Nephron (organoid): ENCODE measurements at regions not wholly inside any gene's neighbourhood (a gene's known extent, or its start where the extent isn't known, plus 50 kb on each side); places are given as distances from the start of the nearest gene placed in this dataset.

Experiments
- H3K27ac Mint-ChIP-seq, 3 experiments: 2 replicates each; pipeline ENCODE4 v1.8.0; 2020; ENCODE audit warnings: mixed read lengths in 3 of 3, mild to moderate bottlenecking in 2 of 3, moderate library complexity in 1 of 3
- H3K27me3 Mint-ChIP-seq: 2 replicates; pipeline ENCODE4 v1.8.0; 2021; ENCODE audit warnings: low read depth, mild to moderate bottlenecking, moderate library complexity, mixed read lengths
- H3K36me3 Mint-ChIP-seq: 2 replicates; pipeline ENCODE4 v1.8.0; 2020; ENCODE audit warnings: low read depth, mixed read lengths
- H3K4me1 Mint-ChIP-seq: 2 replicates; pipeline ENCODE4 v1.8.0; 2020; ENCODE audit warnings: mixed read lengths
- H3K4me3 Mint-ChIP-seq, 3 experiments: 2 replicates each; pipeline ENCODE4 v1.8.0; 2020; ENCODE audit warnings: mild to moderate bottlenecking in 3 of 3, mixed read lengths in 3 of 3, moderate library complexity in 2 of 3
- H3K9me3 Mint-ChIP-seq: 2 replicates; pipeline ENCODE4 v1.8.0; 2020; ENCODE audit warnings: mixed read lengths
- TF ChIP-seq, protein P1 (sequence below), 3 experiments: fragments of 200-600 bp; sonication (generic); IDR thresholded peaks; one replicate each; pipeline ENCODE4 v1.5.0; 2021; ENCODE audit warnings: antibody characterized with exemption in 3 of 3; ENCODE audit not compliant: unreplicated experiment in 3 of 3

- H3K36me3 Mint-ChIP-seq, result no peaks in the 10 kb centered on the region
- peaks cover 16% of the 10 kb centered on the region for H3K27me3 Mint-ChIP-seq
- H3K4me1 Mint-ChIP-seq, result peaks cover 28% of the 10 kb centered on the region
- no peak overlapping the region for H3K27ac Mint-ChIP-seq
- no peak overlapping the region for H3K4me3 Mint-ChIP-seq
- TF ChIP-seq, protein P1, sequence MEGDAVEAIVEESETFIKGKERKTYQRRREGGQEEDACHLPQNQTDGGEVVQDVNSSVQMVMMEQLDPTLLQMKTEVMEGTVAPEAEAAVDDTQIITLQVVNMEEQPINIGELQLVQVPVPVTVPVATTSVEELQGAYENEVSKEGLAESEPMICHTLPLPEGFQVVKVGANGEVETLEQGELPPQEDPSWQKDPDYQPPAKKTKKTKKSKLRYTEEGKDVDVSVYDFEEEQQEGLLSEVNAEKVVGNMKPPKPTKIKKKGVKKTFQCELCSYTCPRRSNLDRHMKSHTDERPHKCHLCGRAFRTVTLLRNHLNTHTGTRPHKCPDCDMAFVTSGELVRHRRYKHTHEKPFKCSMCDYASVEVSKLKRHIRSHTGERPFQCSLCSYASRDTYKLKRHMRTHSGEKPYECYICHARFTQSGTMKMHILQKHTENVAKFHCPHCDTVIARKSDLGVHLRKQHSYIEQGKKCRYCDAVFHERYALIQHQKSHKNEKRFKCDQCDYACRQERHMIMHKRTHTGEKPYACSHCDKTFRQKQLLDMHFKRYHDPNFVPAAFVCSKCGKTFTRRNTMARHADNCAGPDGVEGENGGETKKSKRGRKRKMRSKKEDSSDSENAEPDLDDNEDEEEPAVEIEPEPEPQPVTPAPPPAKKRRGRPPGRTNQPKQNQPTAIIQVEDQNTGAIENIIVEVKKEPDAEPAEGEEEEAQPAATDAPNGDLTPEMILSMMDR (IDR thresholded peaks at IDR 0.05; ENCODE audit: unreplicated experiment in 3 of 3), result no peak
- no peaks in the 10 kb centered on the region for H3K9me3 Mint-ChIP-seq
Measured at GRCh38 chr10:11396311-11396955, 215.0 kb downstream of the USP6NL start.

DNA sequence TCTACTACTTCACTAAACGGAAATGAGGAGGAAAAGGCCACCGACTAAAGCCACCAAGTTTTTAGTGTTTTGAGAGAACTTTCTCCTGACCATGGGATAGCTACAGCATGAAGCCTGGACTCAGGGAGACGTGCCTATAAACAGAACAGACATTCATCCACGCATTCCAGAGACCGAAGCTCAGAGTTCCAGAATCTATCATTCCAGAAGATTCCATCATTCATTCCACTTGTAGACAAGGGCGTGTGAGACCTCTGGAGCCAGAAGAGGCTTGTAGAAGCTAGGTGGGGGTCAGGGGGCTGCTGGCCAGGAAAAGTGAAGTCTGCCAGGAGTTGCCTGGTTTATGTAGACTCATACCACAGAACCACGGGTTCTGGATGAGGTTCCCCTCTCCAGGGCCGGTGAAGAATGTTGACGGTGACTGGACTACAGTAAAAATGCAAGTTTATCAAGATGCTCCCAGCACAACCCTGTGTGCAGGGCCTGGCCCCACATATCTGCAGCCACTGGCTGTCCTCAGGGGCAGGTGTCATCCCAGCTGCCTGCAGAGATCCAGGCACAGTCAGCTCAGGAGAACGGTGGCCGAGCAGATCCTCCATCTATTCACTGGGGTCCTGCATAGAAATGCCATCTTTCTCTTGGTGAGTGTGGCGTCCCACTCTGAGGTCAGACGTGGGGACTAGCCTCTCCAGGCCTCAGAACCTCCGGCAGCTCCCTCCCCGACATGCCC is 215.7 kb downstream of the USP6NL start:
- TF ChIP-seq, protein P1 (IDR thresholded peaks at IDR 0.05; ENCODE audit: unreplicated experiment in 3 of 3), result no peak
- Mint-ChIP-seq H3K4me1 (peaks cover 28% of the 10 kb centered on the region), H3K36me3 (no peaks in the 10 kb centered on the region), H3K9me3 (no peaks in the 10 kb centered on the region), H3K4me3 (no peak overlapping the region), H3K27ac (no peak overlapping the region), H3K27me3 (peaks cover 16% of the 10 kb centered on the region)

DNA sequence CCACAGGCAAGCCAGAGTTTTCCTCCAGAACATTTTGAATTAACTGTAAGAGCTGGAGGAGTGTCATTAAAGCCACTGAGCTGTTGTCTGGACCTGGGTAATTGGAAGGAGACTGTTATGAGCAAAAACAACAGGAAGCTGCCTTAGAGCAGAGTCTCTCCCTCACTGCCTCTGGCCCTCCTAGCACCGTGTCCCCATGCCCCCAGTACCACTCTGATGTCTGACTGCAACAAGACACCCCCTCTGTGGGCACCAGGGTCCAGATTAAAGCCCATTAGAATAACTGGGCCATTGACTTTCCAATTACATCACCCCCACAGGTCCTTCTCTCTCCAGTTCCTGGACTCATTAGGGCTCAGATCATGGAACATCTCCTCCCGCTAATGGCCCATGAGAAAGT is 216.3 kb downstream of the USP6NL start:
- Mint-ChIP-seq H3K36me3 (no peaks in the 10 kb centered on the region), H3K27ac (no peak overlapping the region), H3K4me3 (no peak overlapping the region), H3K27me3 (peaks cover 16% of the 10 kb centered on the region), H3K9me3 (no peaks in the 10 kb centered on the region), H3K4me1 (peaks cover 28% of the 10 kb centered on the region)
- TF ChIP-seq, protein P1 (IDR thresholded peaks at IDR 0.05; ENCODE audit: unreplicated experiment in 3 of 3), result no peak

DNA sequence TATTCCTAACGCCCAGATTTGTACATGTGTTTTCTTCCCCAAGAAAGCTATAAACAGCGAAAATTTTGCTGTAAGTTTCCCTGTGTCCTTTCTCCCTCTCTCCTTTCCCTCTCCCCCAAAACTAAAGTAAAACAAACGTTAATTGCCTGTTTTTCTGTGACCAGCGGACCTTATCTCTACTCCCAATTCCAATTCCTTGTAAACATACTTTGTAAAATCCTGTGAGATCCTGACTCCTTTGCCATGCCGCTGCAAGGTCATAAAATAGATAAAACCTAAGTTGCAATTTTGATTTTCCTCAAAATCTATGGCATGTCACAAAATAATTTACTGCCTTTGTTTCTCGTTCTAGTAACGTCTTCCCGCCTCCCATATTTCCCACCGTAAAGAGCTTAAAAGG is 217.6 kb downstream of the USP6NL start:
- Mint-ChIP-seq H3K27ac (peak overlapping the region; percentile 10 to 37 (median 32)), H3K4me1 (peaks cover 23% of the 10 kb centered on the region), H3K36me3 (no peaks in the 10 kb centered on the region), H3K4me3 (no peak overlapping the region), H3K9me3 (no peaks in the 10 kb centered on the region), H3K27me3 (peaks cover 20% of the 10 kb centered on the region)
- TF ChIP-seq, protein P1 (IDR thresholded peaks at IDR 0.05; ENCODE audit: unreplicated experiment in 3 of 3), result no peak

DNA sequence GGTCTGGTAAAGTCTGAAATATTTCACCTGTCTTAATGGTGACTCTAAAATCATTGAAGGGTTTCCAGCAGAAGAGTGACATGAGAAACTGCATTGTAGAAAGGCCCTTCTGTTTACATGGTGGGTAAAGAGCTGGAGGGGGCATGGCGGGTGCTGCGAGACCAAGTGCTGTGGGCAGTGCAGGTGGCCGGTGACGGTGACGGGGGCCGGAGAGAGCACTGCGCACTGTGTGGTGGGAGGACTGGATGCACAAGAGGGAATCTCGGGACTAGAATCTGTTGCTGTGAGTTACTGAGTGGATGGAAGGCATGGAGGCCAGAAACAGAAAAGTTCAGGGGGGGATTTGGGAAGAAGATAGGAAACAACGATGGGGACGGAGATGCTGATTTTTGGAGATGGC is 218.7 kb downstream of the USP6NL start:
- TF ChIP-seq, protein P1 (IDR thresholded peaks at IDR 0.05; ENCODE audit: unreplicated experiment in 3 of 3), result no peak
- Mint-ChIP-seq H3K36me3 (no peaks in the 10 kb centered on the region), H3K27ac (peak overlapping the region in 1 of 3 experiments; percentile 53), H3K4me3 (no peak overlapping the region), H3K4me1 (peaks cover 23% of the 10 kb centered on the region), H3K27me3 (peaks cover 23% of the 10 kb centered on the region), H3K9me3 (no peaks in the 10 kb centered on the region)

DNA sequence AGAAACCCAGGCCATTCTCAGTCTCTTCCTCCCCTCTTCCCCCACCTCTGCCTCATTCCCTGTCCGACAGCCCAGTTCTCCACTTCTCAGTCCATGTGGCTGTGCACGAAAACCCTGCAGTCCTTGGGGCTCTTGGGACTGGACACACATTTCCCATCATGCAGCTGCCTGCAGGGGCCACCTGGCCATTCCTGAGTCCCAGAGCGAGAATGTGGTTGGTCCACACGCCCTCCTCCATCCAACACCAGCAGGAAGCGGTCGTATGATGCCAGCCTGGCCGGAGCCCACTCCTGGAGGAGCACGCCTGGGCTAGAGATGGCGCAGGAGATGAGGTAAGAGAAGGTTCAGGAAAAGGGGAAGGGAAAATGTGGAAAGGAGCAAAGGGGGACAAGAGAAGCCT is 222.5 kb downstream of the USP6NL start:
- TF ChIP-seq, protein P1 (IDR thresholded peaks at IDR 0.05; ENCODE audit: unreplicated experiment in 3 of 3), result no peak
- Mint-ChIP-seq H3K36me3 (no peaks in the 10 kb centered on the region), H3K4me1 (peaks cover 13% of the 10 kb centered on the region), H3K4me3 (no peak overlapping the region), H3K27ac (no peak overlapping the region), H3K27me3 (peaks cover 12% of the 10 kb centered on the region), H3K9me3 (no peaks in the 10 kb centered on the region)
